Activated CD8-positive, alpha-beta memory T cell treated with anti-CD3 and anti-CD28 coated beads for 4 hours (primary cell): ENCODE measurements at regions not wholly inside any gene's neighbourhood (a gene's known extent, or its start where the extent isn't known, plus 50 kb on each side); places are given as distances from the start of the nearest gene placed in this dataset.
A peak's percentile ranks its signal among the peaks of the same experiment; 100 is the strongest.
"Not testable (repeated sequence)": the region's sequence is repeated elsewhere in the genome, so short reads cannot be mapped to it uniquely, and the experiment has no call there.

Source experiments
- DNase-seq, 2 donors: peaks; one replicate each; pipeline ENCODE4 v3.0.0-alpha.2; 2020; ENCODE audit warnings: low read depth in 2 of 2

DNA sequence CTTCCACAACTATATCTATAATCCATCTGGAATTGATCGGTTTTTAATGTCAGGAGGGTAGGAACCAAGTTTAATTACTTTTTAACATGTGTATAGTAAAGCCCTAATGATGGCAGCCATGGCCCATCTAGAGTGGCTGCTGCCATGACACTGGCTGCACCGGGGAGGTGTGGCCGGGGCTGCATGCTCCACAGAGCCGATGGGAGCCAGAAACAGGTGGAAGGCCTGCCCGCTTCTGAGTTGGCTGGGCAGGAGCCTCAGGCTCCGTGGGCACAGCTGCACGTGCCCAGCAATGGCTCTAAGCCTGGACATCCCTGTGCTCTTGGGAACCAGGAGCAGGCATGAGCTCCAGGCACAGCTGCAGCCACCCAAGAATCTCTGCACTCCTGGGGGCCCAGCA is 73.0 kb downstream of the GBP6 start:
- no peak for DNase-seq

DNA sequence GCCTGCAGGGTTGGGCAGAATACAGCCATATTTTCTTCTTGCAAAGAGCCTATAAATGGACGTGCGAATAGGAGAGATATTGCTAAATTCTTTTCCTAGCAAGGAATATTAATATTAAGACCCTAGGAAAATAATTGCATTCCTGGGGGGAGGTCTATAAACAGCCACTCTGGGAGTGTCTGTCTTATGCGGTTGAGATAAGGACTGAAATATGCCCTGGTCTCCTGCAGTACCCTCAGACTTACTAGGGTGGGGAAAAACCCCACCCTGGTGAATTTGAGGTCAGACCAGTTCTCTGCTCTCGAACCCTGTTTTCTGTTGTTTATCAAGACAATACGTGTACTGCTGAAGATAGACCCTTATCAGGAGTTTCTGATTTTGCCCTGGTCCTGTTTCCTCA is 74.4 kb downstream of the GBP6 start:
- not testable (repeated sequence) for DNase-seq

DNA sequence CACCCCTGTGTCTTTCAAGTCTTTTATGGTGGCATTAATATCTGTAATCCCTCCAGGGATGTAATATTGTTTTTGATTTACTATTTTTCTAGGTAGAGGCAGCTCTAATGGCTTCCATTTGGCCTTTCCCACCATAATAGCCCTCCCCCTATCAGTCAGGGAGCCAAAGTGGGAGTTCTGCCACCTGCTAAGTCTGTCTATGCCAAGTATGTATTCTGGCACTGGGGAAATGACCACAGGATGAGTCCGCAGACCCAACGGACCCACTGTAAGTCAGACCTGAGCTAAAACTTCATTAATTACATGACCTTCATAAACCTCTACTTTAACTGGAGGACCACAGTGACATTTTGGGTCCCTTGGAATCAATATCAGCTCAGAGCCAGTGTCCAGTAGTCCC is 77.1 kb downstream of the GBP6 start:
- DNase-seq, result no peak

DNA sequence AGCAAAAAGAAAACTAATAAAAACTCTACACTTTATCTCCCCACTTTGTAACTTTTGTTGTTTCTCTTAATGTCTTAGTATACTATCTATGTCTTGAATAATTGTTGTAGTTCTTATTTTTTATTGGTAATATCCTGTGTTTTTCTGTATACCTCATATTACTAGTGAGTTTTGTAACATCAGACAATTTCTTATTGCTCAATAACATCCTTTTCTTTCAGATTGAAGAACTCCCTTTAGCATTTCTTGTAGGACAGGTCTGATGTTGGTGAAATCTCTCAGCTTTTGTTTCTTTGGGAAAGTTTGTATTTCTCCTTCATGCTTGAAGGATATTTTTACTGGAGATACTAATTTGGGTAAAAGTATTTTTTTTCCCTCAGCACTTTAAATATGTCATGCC is 79.8 kb upstream of the LRRC8B start:
- DNase-seq, result no peak

DNA sequence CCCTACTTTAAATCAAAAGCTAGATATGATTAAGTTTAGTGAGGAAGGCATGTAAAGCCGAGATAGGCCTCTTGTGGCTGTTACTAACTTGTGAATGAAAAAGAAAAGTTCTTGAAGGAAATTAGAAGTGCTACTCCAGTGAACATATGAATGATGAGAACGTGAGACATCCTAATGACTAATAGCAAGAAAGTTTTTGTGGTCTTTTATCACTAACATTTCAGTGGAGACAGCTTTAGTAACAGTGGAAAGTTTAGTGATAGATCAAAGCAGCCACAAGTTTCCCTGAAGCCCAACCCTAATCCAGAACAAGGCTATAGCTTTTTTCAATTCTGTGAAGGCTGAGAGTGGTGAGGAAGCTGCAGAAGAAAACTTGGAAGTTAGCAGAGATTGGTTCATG is 73.6 kb upstream of the LRRC8B start:
- DNase-seq, result no peak

DNA sequence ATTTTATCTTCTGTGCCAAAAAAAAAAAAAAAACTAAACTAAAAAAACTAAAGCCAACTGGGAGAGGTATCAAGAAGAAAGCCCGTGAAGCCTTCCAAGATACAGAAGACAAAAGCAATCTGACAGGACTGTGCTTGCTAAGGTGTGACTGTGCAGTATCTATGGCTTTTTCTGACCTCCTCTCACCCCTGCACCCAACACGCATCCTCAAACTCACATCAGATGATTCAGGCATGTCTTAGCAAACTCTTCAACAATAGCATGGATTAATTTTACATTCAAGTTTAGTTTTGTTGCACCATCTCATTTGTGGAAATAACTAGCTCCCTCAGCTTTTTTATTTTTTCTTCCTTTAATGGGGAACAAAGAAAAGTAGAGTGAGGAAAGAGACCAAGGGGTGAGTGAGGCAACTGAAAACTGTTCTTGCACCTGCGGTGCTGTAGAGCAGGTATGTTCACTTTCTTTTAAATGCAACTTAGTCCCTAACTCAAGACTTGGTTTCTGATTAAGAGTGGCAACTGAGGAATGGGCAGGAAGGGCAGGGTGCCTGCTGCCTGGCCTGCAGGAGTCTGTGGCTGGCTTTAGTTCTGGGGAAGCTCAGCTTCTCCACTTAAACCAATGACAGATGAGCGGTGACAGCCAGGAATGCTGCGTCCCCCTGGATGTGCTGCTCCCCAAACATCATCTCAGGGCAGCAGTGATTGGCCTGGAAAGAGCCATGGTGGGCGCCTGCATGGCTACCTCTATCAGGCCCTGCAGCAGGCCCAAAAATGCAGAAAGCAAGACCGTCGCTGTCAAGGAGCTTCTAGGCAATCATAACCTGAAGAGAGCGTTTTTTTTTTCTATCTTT is 71.3 kb upstream of the LRRC8B start:
- DNase-seq, result no peak

DNA sequence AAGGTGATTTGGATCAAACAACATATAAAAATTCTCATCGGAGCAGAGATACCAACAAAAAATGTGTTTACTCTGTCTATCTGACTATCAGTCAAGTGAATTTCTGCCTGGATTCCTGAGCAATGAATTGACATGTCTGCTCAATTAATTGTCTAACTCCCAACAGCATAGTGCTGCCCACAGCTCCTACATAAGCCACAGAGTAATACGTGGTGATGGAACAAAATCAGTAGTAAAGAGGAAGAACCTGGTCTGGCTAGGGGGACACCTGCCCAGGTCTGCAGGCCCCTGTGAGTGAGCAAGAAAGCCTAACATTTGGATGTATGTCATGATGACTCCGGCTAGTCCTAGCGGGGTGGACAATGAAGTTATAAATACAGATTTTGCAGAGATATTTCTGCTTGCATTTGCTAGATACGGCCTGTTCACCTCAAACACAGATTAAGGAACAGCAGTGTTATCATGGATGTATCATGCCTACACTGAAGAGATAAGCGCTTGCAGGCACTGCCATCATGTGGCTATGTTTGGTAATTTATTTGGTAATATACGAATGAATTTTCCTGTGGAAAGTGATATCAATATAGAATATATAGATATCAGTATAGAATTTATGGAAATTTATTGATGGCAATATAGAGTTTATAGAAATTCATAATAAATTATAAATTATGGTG is 69.6 kb upstream of the LRRC8B start:
- DNase-seq, result peak; percentile 24 to 44

DNA sequence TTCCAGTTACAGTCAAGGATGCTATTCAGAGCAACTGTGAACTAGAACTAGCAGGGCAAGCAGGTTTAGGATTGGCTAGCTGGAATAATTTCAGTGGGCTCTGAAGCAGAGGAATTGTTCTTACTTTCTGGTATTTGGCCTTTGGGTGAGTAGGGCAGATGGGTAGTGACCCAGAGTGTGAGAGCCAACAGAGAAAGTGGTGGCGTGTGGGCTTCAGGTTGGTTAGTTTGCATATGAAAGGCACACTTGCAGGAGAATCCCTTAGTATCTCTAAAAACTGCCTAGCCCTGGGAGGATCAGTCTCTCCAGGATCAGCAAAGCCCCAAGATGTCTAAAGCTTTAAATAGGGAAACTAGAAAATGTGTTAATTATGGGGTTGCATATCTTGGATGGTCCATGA is 67.6 kb upstream of the LRRC8B start:
- DNase-seq, result no peak

DNA sequence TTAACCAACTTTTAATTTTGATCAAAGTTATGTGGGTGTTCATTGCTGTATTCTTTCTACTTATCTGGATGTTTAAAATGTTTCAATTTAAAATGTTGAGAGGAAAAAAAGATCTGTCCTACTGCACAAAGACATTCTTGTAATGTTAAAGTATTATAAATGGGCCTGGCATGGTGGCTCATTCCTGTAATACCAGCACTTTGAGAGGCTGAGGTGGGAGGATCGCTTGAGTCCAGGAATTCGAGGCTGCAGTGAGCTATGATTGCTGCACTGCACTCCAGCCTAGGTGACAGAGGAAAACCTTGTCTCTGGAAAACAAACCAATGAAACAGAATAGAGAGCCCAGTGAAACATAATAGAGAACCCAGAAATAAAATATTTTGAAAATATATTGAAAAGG is 65.5 kb upstream of the LRRC8B start:
- DNase-seq, result no peak

DNA sequence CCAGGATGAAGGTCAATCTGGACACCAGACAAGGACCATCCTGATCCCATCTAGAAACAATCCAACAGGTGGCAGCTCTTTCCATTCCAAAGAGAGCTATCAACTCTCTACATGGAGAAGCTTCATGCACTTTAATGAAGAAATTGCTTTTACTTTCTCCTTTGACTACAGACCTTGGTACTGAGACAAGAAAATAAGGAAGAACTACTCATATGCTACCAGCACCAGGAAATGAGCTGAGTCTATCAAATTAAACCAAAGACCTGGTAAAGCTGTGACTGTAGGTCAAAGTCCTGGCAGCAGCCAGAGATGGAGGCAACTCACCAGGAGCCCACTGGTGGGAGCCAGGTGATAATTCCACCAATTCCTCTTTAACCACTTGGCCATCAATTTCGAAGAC is 64.3 kb upstream of the LRRC8B start:
- DNase-seq, result no peak

DNA sequence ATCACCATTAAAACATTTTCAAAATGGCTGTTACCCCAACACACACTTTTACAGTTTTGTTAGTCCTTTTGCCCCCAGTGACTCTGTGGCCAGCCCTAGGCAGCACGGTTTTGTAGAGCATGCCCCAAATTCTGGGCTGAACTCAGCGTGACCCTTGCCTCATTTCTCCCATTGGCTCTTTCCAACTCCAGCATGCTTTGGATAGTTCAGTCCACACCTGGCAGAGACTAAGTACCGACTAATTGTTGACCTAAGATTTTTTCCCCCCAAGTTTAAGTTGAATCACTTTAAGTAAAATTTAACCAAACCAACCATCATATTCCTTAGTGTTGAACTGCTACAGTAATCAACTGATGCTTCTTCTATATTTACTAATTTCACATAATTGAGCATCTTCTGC is 62.4 kb upstream of the LRRC8B start:
- no peak for DNase-seq

DNA sequence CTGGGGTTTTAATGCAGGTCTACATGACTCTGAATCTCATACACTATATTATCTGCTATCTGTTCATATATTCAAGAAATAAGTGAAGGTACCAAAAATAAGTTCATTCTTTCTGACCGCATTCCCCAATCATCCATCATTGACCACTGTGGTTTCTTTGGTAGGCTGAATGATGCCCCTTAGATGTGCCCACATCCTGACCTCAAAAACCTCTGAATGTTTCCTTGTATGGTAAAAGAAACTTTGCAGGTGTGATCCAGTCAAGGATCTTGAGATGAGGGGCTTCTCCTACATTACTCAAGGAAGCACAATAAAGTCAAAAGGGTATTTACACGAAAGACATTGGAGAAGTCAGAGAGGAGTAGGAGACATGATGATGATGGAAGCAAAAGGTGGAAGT is 60.6 kb upstream of the LRRC8B start:
- no peak for DNase-seq

DNA sequence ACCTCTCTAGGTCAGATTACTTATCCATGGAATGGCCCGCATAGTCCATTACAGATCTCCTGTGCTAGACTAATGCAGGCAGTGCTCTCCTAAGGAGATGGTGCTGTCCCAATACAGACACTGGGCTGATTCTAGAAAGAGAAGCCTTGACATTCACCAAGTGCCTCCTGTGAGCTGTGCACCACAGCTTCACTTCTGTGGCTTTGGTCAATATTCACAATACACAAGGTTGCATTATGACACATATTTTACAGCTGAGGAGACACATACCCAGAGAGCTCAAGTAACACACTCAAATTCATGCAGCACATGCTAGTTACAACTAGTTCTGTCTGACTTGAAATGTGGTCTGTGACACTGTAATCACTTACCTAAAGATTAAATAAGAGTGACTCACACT is 59.4 kb upstream of the LRRC8B start:
- no peak for DNase-seq

DNA sequence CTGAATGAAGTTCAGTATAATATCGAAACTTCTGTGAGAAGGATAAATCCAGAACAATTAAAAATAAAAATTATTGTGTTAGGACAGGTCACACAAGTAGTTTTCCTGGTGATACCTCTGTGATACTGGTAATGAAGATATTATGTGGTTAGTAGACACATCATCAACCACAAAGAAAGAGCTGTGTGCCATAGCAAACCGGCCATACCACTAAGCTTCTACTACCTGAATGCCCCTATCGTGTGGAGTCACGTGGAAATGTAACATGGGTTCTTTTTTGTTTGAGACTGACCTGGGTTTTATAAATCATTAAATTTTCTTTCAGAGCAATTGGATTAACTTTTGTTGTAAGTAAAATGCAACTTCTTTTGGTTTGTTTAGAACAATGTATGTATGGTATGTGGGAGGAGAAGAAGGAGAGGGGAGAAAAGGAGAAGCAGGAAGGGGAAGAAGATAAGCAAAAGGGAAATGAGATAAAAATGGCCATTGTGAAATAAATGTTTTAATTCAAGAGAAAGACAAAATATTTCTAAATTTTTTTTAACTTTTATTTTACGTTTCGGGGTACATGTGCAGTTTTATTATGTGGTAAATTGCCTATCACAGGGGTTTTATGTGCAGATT is 58.2 kb upstream of the LRRC8B start:
- no peak for DNase-seq

DNA sequence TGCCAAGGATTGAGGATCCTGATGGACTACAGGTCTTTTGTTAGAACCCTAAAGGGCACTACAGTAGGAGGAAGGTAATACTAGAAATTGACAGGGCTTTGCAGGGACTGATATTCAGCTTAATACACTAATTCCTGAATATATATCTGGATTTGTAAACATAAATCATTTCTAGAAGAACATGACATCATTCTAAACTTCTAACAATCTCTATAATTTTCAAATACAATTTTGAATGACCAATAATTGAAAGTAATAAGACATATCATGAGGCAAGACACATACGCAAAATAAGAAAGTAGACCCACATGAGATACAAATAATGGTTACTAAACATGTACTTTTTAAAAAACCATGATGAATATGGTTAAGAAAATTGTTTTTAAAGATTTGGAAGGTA is 52.4 kb upstream of the LRRC8B start:
- DNase-seq, result no peak

DNA sequence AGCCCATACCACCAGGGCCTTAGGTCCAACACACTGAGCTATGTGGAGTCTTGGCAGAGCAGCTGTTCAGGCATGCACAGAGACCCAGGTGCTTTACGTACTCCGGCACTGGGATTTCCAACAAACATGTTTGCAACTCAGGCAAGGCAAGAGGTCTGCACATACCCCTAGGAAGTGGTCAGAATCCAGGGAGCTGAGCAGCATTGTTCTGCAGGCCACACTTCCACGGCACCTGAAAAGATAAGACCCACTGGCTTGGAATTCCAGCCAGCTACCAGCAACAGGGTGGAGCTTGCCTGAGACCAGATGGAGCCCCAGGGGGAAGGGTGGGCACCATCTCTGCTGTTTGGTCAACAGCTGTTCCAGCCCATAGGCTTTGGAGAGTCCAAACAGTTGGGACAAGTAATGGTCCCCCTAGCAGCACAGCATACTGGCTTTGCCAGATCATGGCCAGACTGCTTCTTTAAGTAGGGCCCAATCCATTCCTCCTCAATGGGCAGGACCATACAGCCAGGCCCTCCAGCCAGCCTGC is 51.7 kb upstream of the LRRC8B start:
- DNase-seq, result no peak
